Colonic mucosa (tissue), 4 donors: ENCODE measurements at regions not wholly inside any gene's neighbourhood (a gene's known extent, or its start where the extent isn't known, plus 50 kb on each side); places are given as distances from the start of the nearest gene placed in this dataset.

Experiments
- DNase-seq: peaks from one replicate; pipeline ENCODE4 v3.0.0-alpha.2; 2020
- H3K27ac ChIP-seq: fragments of 200-600 bp; one replicate; pipeline ENCODE4 v1.8.0; 2021
- H3K27me3 ChIP-seq: fragments of 200-600 bp; one replicate; pipeline ENCODE4 v1.8.0; 2021
- H3K36me3 ChIP-seq: fragments of 200-600 bp; one replicate; pipeline ENCODE4 v1.8.0; 2021
- H3K4me1 ChIP-seq: fragments of 200-600 bp; one replicate; pipeline ENCODE4 v1.8.0; 2021; ENCODE audit warnings: mild to moderate bottlenecking
- H3K4me3 ChIP-seq: fragments of 200-600 bp; one replicate; pipeline ENCODE4 v1.8.0; 2021
- H3K9ac ChIP-seq, 2 donors: one replicate each; pipeline ENCODE4 v1.7.0; 2013; ENCODE audit warnings: control low read depth in 2 of 2, low read depth in 2 of 2, low read length in 2 of 2
- H3K9me3 ChIP-seq: fragments of 200-600 bp; one replicate; pipeline ENCODE4 v1.8.0; 2021
- CTCF ChIP-seq: fragments of 200-600 bp; IDR thresholded peaks from one replicate; pipeline ENCODE4 v1.8.0; 2022; ENCODE audit warnings: antibody characterized with exemption, mild to moderate bottlenecking
- intact Hi-C: fragments of 100-400 bp; cut with DNase I; formaldehyde crosslinking; loops from one replicate; pipeline ENCODE4 v1.14.1; 2022
- donor health status: healthy.
- donor health status: DM: no; HTN: no; CAD: no.
- donor health status: DM: no; HTN: no; CAD: no.

GRCh38 chr5:38104497-38105230, 153.7 kb upstream of the EGFLAM start:
- Histone ChIP-seq H3K27me3 (no peaks in the 10 kb centered on the region), H3K9me3 (no peaks in the 10 kb centered on the region), H3K4me1 (no peaks in the 10 kb centered on the region), H3K27ac (no peak overlapping the region), H3K9ac (no peak overlapping the region), H3K4me3 (no peak overlapping the region), H3K36me3 (no peaks in the 10 kb centered on the region)
- intact Hi-C loops: no loop called here
- DNase-seq: no peak
- no peak for TF ChIP-seq CTCF

GRCh38 chr5:38101897-38102296, 156.5 kb upstream of the EGFLAM start:
- no peaks in the 10 kb centered on the region for H3K4me1 ChIP-seq
- intact Hi-C loops: no loop called here
- no peaks in the 10 kb centered on the region for H3K36me3 ChIP-seq
- H3K4me3 ChIP-seq: no peak overlapping the region
- H3K9me3 ChIP-seq: no peaks in the 10 kb centered on the region
- no peaks in the 10 kb centered on the region for H3K27me3 ChIP-seq
- no peak overlapping the region for H3K9ac ChIP-seq
- TF ChIP-seq CTCF: no peak
- no peak for DNase-seq
- no peak overlapping the region for H3K27ac ChIP-seq

GRCh38 chr5:38099205-38100168, 158.9 kb upstream of the EGFLAM start:
- no peaks in the 10 kb centered on the region for H3K36me3 ChIP-seq
- no peak for DNase-seq
- no peaks in the 10 kb centered on the region for H3K27me3 ChIP-seq
- no peaks in the 10 kb centered on the region for H3K4me1 ChIP-seq
- no peak overlapping the region for H3K27ac ChIP-seq
- H3K9ac ChIP-seq: no peak overlapping the region
- intact Hi-C loops: no loop called here
- no peak overlapping the region for H3K4me3 ChIP-seq
- H3K9me3 ChIP-seq: no peaks in the 10 kb centered on the region
- TF ChIP-seq CTCF: no peak

GRCh38 chr5:38094889-38095288, 163.5 kb upstream of the EGFLAM start:
- intact Hi-C loops: no loop called here
- H3K4me1 ChIP-seq: no peaks in the 10 kb centered on the region
- H3K36me3 ChIP-seq: no peaks in the 10 kb centered on the region
- H3K4me3 ChIP-seq: no peak overlapping the region
- DNase-seq: no peak
- no peak overlapping the region for H3K27ac ChIP-seq
- no peak for TF ChIP-seq CTCF
- H3K9ac ChIP-seq: no peak overlapping the region
- H3K27me3 ChIP-seq: no peaks in the 10 kb centered on the region
- H3K9me3 ChIP-seq: no peaks in the 10 kb centered on the region

- intact Hi-C loops: no loop called here
- no peak for DNase-seq
- no peaks in the 10 kb centered on the region for H3K36me3 ChIP-seq
- TF ChIP-seq CTCF: no peak
- H3K4me1 ChIP-seq: no peaks in the 10 kb centered on the region
- H3K4me3 ChIP-seq: no peak overlapping the region
- no peaks in the 10 kb centered on the region for H3K9me3 ChIP-seq
- no peaks in the 10 kb centered on the region for H3K27me3 ChIP-seq
- H3K27ac ChIP-seq: no peak overlapping the region
- no peak overlapping the region for H3K9ac ChIP-seq
Measured at GRCh38 chr5:38093855-38094254, 164.5 kb upstream of the EGFLAM start.
